Heart left ventricle (tissue), 16 donors: ENCODE measurements at regions not wholly inside any gene's neighbourhood (a gene's known extent, or its start where the extent isn't known, plus 50 kb on each side); places are given as distances from the start of the nearest gene placed in this dataset.

Experiments used
- ATAC-seq, 4 donors: fragments of 200-7000 bp; cut with Tn5 transposase; one replicate each; pipeline ENCODE4 v1.9.1; 2020 to 2022; ENCODE audit warnings: moderate library complexity in 4 of 4, mild to moderate bottlenecking in 3 of 4, moderate number of reproducible peaks in 1 of 4
- DNase-seq, 5 donors: peaks; one replicate each; pipeline ENCODE4 v3.0.0-alpha.2; 2020
- H3K27ac ChIP-seq, 12 donors: fragments of 200-600 bp; sonication (generic) in 4 of 12; one replicate each; pipeline versions ENCODE4 v1.5.0 to v1.8.0; 2016 to 2022; ENCODE audit warnings: mild to moderate bottlenecking in 2 of 12
- H3K27me3 ChIP-seq, 9 donors: fragments of 200-600 bp; sonication (generic) in 2 of 9; one replicate each; pipeline versions ENCODE4 v1.5.1 to v1.8.0; 2016 to 2022; ENCODE audit warnings: mild to moderate bottlenecking in 3 of 9
- H3K36me3 ChIP-seq, 9 donors: fragments of 200-600 bp; sonication (generic) in 2 of 9; one replicate each; pipeline versions ENCODE4 v1.5.0 to v1.8.0; 2018 to 2022; ENCODE audit warnings: mild to moderate bottlenecking in 2 of 9
- H3K4me1 ChIP-seq, 12 donors: fragments of 200-600 bp; sonication (generic) in 4 of 12; one replicate each; pipeline versions ENCODE4 v1.5.0 to v1.8.0; 2016 to 2022; ENCODE audit warnings: mild to moderate bottlenecking in 3 of 12
- H3K4me3 ChIP-seq, 12 donors: fragments of 200-600 bp; sonication (generic) in 4 of 12; one replicate each; pipeline versions ENCODE4 v1.5.0 to v1.8.0; 2017 to 2022; ENCODE audit warnings: mild to moderate bottlenecking in 9 of 12, moderate library complexity in 4 of 12
- H3K9me3 ChIP-seq, 12 donors: fragments of 200-600 bp; sonication (generic) in 4 of 12; one replicate each; pipeline versions ENCODE4 v1.5.0 to v1.8.0; 2016 to 2022; ENCODE audit warnings: mild to moderate bottlenecking in 1 of 12
- POLR2A ChIP-seq, 2 donors: fragments of 450-650 bp; IDR thresholded peaks; one replicate each; pipeline ENCODE4 v1.6.1; 2017; ENCODE audit warnings: antibody characterized with exemption in 2 of 2, mild to moderate bottlenecking in 2 of 2, moderate library complexity in 2 of 2
- WGBS, 4 donors: extraction: QIAGEN DNeasy Blood & Tissue Kit in 2 of 4; methylation state at CpG; one replicate each; pipeline versions ENCODE4 v1.1.5 to v1.1.7; 2013 to 2018; 5-methylcytosine and 5-hydroxymethylcytosine counted together
- intact Hi-C, 10 donors: fragments of 100-400 bp; cut with DNase I; formaldehyde crosslinking; loops; one replicate each; pipeline versions ENCODE4 v1.11.1 to v1.14.2; 2022
- TF ChIP-seq, protein P1 (sequence below), 12 donors: fragments of 200-600 bp; sonication (generic) in 4 of 12; IDR thresholded peaks; one replicate each; pipeline versions ENCODE4 v1.5.0 to v1.8.0; 2018 to 2022; ENCODE audit warnings: antibody characterized with exemption in 12 of 12, mild to moderate bottlenecking in 5 of 12
- donor health status: ischemic (EF 13 %, LVEDD 7.1; RV severe dilation, severe dysfunction).
- donor health status: healthy with polysubstance abuse.
- donor health status: DM: no; HTN: yes; CAD: no.
- donor health status: DM: no; HTN: no; CAD: no.
- donor health status: ischemic (EF 25% LVEDD 6.9; RV normal size, moderate dysfunction).
- donor health status: ischemic (EF 25% LVEDD 5.7; RV mildly dilated, moderate dysfunction).
- donor health status: healthy.
- donor health status: DM: yes; HTN: yes; CAD: no.
- donor health status: ischemic (EF 35%, LVEDD 5.7; RV mildly dilated, moderate dysfunction).
- donor health status: nonischemic (EF 11% LVEDD 7.7; RV severe dilation, severe dysfunction).
- donor health status: DM: yes; HTN: yes; CAD: no.
- donor health status: PGD.
- donor health status: ischemic (EF 29% LVEDD 5.4; RV normal size, mild dysfunction).
- donor health status: nonischemic (EF 23%, LVEDD 6.1; RV moderate dilation, normal function).

DNA sequence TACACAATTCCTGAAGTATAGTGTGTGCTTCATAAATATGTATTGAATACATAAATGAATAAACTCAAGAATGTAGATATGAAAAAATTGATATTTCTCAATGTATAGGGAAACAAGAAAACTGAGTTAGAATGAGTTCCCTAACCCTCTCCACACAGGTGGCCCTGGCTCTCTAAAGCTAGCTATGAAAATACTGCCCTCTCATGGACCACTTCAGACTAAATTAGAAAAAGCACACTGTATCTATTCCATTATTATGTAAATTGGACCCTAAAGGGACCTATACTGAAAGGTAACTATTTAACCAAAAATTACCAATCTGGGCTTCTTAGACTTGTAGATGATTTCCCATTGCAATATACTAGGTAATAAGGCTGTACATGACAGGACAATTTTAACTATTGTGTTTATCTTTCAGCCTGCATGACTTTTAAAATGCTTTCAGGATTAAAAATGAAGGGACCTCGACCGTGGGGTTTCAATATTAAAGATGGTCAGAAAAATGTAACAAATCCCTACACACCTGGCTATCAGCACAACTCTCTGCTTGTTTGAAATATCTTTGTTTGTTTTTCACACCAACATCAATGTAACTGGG lies 672.5 kb upstream of the KIF2B start:
- Histone ChIP-seq H3K4me1 (no peaks in the 10 kb centered on the region), H3K27me3 (no peaks in the 10 kb centered on the region), H3K9me3 (no peaks in the 10 kb centered on the region), H3K36me3 (no peaks in the 10 kb centered on the region), H3K27ac (no peak overlapping the region), H3K4me3 (no peak overlapping the region)
- DNase-seq: no peak
- WGBS, 4 donors: 83 to 93% (median 90%) methylated on average over 2 of the region's 2 CpGs
- no peak for ATAC-seq
- TF ChIP-seq, protein P1, sequence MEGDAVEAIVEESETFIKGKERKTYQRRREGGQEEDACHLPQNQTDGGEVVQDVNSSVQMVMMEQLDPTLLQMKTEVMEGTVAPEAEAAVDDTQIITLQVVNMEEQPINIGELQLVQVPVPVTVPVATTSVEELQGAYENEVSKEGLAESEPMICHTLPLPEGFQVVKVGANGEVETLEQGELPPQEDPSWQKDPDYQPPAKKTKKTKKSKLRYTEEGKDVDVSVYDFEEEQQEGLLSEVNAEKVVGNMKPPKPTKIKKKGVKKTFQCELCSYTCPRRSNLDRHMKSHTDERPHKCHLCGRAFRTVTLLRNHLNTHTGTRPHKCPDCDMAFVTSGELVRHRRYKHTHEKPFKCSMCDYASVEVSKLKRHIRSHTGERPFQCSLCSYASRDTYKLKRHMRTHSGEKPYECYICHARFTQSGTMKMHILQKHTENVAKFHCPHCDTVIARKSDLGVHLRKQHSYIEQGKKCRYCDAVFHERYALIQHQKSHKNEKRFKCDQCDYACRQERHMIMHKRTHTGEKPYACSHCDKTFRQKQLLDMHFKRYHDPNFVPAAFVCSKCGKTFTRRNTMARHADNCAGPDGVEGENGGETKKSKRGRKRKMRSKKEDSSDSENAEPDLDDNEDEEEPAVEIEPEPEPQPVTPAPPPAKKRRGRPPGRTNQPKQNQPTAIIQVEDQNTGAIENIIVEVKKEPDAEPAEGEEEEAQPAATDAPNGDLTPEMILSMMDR (IDR thresholded peaks at IDR 0.05): peak in 4 of 12 donors; percentile 10 to 26 (median 18)
- TF ChIP-seq POLR2A (IDR thresholded peaks at IDR 0.05): no peak
- intact Hi-C loops: loop anchor here in 1 of 10 donors (5.0 kb wide), 1 partner anchor 553 kb away; no protein-coding TSS in a partner anchor

DNA sequence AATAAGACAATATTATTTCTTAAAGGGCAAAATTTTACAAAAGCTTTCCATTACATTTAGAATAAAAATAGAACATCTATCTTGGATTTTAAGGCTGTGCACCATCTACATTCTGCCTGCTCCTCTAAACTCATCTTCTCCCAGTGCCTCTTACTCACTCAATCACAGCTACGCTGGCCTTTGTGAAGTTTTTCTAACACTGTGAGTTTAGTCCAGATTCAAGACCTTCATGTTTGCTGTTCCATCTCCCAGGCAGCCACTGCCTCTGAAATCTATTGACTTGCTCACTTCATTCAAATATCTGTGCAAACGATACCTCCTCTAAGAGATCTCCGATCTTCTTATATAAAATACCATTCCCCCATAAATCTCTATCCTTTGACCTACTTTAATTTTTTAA lies 673.4 kb upstream of the KIF2B start:
- intact Hi-C loops: no loop called here
- TF ChIP-seq, protein P1 (IDR thresholded peaks at IDR 0.05): no peak
- TF ChIP-seq POLR2A (IDR thresholded peaks at IDR 0.05): no peak
- Histone ChIP-seq H3K36me3 (no peaks in the 10 kb centered on the region), H3K4me1 (no peaks in the 10 kb centered on the region), H3K4me3 (no peak overlapping the region), H3K27ac (no peak overlapping the region), H3K9me3 (no peaks in the 10 kb centered on the region), H3K27me3 (no peaks in the 10 kb centered on the region)
- WGBS, 4 donors: 90 to 93% (median 92%) methylated on average over 3 of the region's 3 CpGs
- ATAC-seq (no peak), DNase-seq (no peak)

DNA sequence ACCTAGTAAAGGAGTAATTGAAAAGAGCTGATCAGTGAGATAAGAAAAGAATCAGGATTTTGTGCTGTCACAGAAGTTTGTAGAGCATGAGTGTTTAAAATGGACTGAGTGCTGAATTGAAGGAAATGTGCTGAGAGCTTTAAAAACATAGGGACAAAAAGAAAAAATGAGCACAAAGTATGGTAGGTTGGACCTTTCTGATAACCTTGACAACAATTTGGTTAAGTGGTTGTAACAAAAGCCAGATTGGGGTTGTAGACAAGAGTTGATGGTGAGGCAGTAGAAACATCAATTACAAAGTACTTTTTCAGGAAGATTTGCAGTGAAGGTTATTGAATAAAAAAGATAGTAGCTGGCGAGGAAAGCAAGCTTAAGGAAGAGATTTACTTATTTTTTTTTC lies 674.7 kb upstream of the KIF2B start:
- 69 to 82% (median 77%) methylated on average over 1 of the region's 1 CpG for WGBS, 4 donors
- intact Hi-C loops: no loop called here
- DNase-seq: no peak
- no peaks in the 10 kb centered on the region for H3K27me3 ChIP-seq
- H3K9me3 ChIP-seq: no peaks in the 10 kb centered on the region
- no peak overlapping the region for H3K4me3 ChIP-seq
- H3K4me1 ChIP-seq: no peaks in the 10 kb centered on the region
- H3K36me3 ChIP-seq: no peaks in the 10 kb centered on the region
- no peak for ATAC-seq
- TF ChIP-seq, protein P1 (IDR thresholded peaks at IDR 0.05): no peak
- TF ChIP-seq POLR2A (IDR thresholded peaks at IDR 0.05): no peak
- no peak overlapping the region for H3K27ac ChIP-seq

DNA sequence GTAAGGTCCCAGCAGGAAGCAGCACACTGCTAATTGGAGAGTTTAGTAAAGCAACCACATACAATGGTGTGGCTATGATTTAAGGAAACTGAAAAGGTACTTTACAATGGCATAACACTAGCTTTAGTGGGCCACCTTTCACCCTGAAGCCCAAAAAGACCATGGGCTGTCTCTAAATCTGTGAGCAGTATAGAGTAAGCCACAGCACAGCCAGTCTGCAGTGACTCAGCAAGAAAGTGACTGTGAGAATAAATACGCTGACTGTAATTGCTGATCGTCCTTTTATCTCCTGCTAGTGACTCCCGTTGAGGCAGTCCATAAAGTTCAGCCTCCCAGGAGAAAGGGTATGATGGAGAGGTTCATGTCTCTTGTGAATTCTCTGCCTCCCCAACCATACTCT lies 679.8 kb upstream of the KIF2B start:
- intact Hi-C loops: no loop called here
- Histone ChIP-seq H3K4me1 (peaks cover 0 to 3% (median 0%) of the 10 kb centered on the region in 12 donors), H3K4me3 (no peak overlapping the region), H3K9me3 (no peaks in the 10 kb centered on the region), H3K27ac (no peak overlapping the region), H3K36me3 (no peaks in the 10 kb centered on the region), H3K27me3 (no peaks in the 10 kb centered on the region)
- ATAC-seq (no peak), DNase-seq (no peak)
- no peak for TF ChIP-seq POLR2A (IDR thresholded peaks at IDR 0.05)
- TF ChIP-seq, protein P1 (IDR thresholded peaks at IDR 0.05): no peak
- 29 to 43% (median 36%) methylated on average over 3 of the region's 3 CpGs for WGBS, 4 donors
